ENCODE measurements at regions not wholly inside any gene's neighbourhood (a gene's known extent, or its start where the extent isn't known, plus 50 kb on each side); places are given as distances from the start of the nearest gene placed in this dataset.

- DNase-seq (ENCODE audit: low spot score), result no peak
- TF ChIP-seq CTCF (IDR thresholded peaks at IDR 0.05; ENCODE audit: unreplicated experiment), result no peak
- Mint-ChIP-seq H3K4me3 (ENCODE audit: unreplicated experiment) (no peak overlapping the region), H3K9me3 (ENCODE audit: unreplicated experiment) (no peaks in the 10 kb centered on the region), H3K36me3 (ENCODE audit: low read depth, unreplicated experiment) (no peaks in the 10 kb centered on the region), H3K27me3 (ENCODE audit: unreplicated experiment) (no peaks in the 10 kb centered on the region), H3K4me1 (ENCODE audit: unreplicated experiment) (peaks cover 11% of the 10 kb centered on the region), H3K27ac (ENCODE audit: unreplicated experiment) (no peak overlapping the region)
Measured at GRCh38 chr5:174428895-174429294, 295.5 kb upstream of the MSX2 start.

- DNase-seq (ENCODE audit: low spot score), result no peak
- Mint-ChIP-seq H3K27ac (ENCODE audit: unreplicated experiment) (no peak overlapping the region), H3K9me3 (ENCODE audit: unreplicated experiment) (no peaks in the 10 kb centered on the region), H3K4me3 (ENCODE audit: unreplicated experiment) (no peak overlapping the region), H3K27me3 (ENCODE audit: unreplicated experiment) (no peaks in the 10 kb centered on the region), H3K4me1 (ENCODE audit: unreplicated experiment) (peaks cover 3% of the 10 kb centered on the region), H3K36me3 (ENCODE audit: low read depth, unreplicated experiment) (no peaks in the 10 kb centered on the region)
- TF ChIP-seq CTCF (IDR thresholded peaks at IDR 0.05; ENCODE audit: unreplicated experiment), result no peak
Measured at GRCh38 chr5:174430940-174431339, 293.4 kb upstream of the MSX2 start.

- no peak for DNase-seq (ENCODE audit: low spot score)
- no peaks in the 10 kb centered on the region for H3K9me3 Mint-ChIP-seq (ENCODE audit: unreplicated experiment)
- H3K27me3 Mint-ChIP-seq (ENCODE audit: unreplicated experiment), result no peaks in the 10 kb centered on the region
- H3K27ac Mint-ChIP-seq (ENCODE audit: unreplicated experiment), result no peak overlapping the region
- H3K4me3 Mint-ChIP-seq (ENCODE audit: unreplicated experiment), result no peak overlapping the region
- no peaks in the 10 kb centered on the region for H3K36me3 Mint-ChIP-seq (ENCODE audit: low read depth, unreplicated experiment)
- H3K4me1 Mint-ChIP-seq (ENCODE audit: unreplicated experiment), result peaks cover under 1% of the 10 kb centered on the region
- TF ChIP-seq CTCF (IDR thresholded peaks at IDR 0.05; ENCODE audit: unreplicated experiment), result no peak
Measured at GRCh38 chr5:174431504-174431903, 292.9 kb upstream of the MSX2 start.

GRCh38 chr5:174433098-174433497 lies 291.3 kb upstream of the MSX2 start:
- H3K4me1 Mint-ChIP-seq (ENCODE audit: unreplicated experiment), result no peaks in the 10 kb centered on the region
- H3K36me3 Mint-ChIP-seq (ENCODE audit: low read depth, unreplicated experiment), result no peaks in the 10 kb centered on the region
- no peaks in the 10 kb centered on the region for H3K27me3 Mint-ChIP-seq (ENCODE audit: unreplicated experiment)
- no peak overlapping the region for H3K27ac Mint-ChIP-seq (ENCODE audit: unreplicated experiment)
- no peak overlapping the region for H3K4me3 Mint-ChIP-seq (ENCODE audit: unreplicated experiment)
- H3K9me3 Mint-ChIP-seq (ENCODE audit: unreplicated experiment), result no peaks in the 10 kb centered on the region
- TF ChIP-seq CTCF (IDR thresholded peaks at IDR 0.05; ENCODE audit: unreplicated experiment), result no peak
- no peak for DNase-seq (ENCODE audit: low spot score)

- no peaks in the 10 kb centered on the region for H3K4me1 Mint-ChIP-seq (ENCODE audit: unreplicated experiment)
- no peaks in the 10 kb centered on the region for H3K27me3 Mint-ChIP-seq (ENCODE audit: unreplicated experiment)
- no peak overlapping the region for H3K4me3 Mint-ChIP-seq (ENCODE audit: unreplicated experiment)
- no peak for DNase-seq (ENCODE audit: low spot score)
- no peaks in the 10 kb centered on the region for H3K36me3 Mint-ChIP-seq (ENCODE audit: low read depth, unreplicated experiment)
- H3K27ac Mint-ChIP-seq (ENCODE audit: unreplicated experiment), result no peak overlapping the region
- no peaks in the 10 kb centered on the region for H3K9me3 Mint-ChIP-seq (ENCODE audit: unreplicated experiment)
- no peak for TF ChIP-seq CTCF (IDR thresholded peaks at IDR 0.05; ENCODE audit: unreplicated experiment)
Measured at GRCh38 chr5:174436750-174437149, 287.6 kb upstream of the MSX2 start.
